ENCODE measurements at regions not wholly inside any gene's neighbourhood (a gene's known extent, or its start where the extent isn't known, plus 50 kb on each side); places are given as distances from the start of the nearest gene placed in this dataset.

- TF ChIP-seq, protein P1, sequence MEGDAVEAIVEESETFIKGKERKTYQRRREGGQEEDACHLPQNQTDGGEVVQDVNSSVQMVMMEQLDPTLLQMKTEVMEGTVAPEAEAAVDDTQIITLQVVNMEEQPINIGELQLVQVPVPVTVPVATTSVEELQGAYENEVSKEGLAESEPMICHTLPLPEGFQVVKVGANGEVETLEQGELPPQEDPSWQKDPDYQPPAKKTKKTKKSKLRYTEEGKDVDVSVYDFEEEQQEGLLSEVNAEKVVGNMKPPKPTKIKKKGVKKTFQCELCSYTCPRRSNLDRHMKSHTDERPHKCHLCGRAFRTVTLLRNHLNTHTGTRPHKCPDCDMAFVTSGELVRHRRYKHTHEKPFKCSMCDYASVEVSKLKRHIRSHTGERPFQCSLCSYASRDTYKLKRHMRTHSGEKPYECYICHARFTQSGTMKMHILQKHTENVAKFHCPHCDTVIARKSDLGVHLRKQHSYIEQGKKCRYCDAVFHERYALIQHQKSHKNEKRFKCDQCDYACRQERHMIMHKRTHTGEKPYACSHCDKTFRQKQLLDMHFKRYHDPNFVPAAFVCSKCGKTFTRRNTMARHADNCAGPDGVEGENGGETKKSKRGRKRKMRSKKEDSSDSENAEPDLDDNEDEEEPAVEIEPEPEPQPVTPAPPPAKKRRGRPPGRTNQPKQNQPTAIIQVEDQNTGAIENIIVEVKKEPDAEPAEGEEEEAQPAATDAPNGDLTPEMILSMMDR (IDR thresholded peaks at IDR 0.05): no peak
Observed at GRCh38 chr2:142722086-142722485, 155.4 kb upstream of the KYNU start.

DNA sequence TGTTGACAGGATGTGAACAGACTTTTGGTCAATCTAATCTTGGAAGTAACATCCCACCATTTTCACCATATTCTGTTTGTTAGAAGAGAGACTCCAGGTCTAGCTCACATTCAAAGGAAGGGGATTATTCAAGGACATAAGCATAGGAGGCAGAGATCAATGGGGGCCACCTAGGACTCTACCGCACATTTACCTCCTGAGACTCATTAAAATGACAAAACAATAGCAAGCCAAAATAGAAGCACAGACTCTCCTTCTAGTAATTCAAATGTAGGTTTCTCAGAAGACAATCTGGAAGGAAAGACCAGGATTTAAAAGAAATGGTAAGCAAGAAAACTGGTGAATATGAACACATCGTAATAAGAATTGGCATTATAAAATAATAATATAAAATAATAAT, 156.4 kb upstream of the KYNU start:
- TF ChIP-seq, protein P1 (IDR thresholded peaks at IDR 0.05): no peak

GRCh38 chr2:142718576-142719155, 158.8 kb upstream of the KYNU start:
- TF ChIP-seq, protein P1 (IDR thresholded peaks at IDR 0.05): no peak

GRCh38 chr2:142716463-142717242, 160.8 kb upstream of the KYNU start:
- TF ChIP-seq, protein P1 (IDR thresholded peaks at IDR 0.05): no peak

- TF ChIP-seq, protein P1 (IDR thresholded peaks at IDR 0.05): no peak
Observed at GRCh38 chr2:142714600-142714999, 162.9 kb upstream of the KYNU start.

DNA sequence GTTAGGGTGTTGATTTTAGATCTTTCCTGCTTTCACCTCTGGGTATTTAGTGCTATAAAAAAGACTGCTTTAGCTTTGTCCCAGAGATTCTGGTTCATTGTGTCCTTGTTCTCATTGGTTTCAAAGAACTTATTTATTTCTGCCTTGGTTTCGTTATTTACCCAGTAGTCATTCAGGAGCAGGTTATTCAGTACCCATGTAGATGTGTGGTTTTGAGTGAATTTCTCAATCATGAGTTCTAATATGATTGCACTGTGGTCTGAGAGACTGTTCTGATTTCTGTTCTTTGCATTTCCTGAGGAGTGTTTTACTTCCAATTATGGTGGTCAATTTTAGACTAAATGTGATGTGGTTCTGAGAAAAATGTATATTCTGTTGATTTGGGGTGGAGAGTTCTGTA, 167.1 kb upstream of the KYNU start:
- TF ChIP-seq, protein P1 (IDR thresholded peaks at IDR 0.05): no peak

- TF ChIP-seq, protein P1 (IDR thresholded peaks at IDR 0.05): no peak
Observed at GRCh38 chr2:142707318-142707717, 170.1 kb upstream of the KYNU start.

Data from LNCAP (cell line).